GM12878 (cell line): ENCODE measurements at regions not wholly inside any gene's neighbourhood (a gene's known extent, or its start where the extent isn't known, plus 50 kb on each side); places are given as distances from the start of the nearest gene placed in this dataset.

Source experiments
- ATAC-seq: fragments of 200-7000 bp; cut with Tn5 transposase; 3 replicates; pipeline ENCODE4 v1.9.1; 2020; ENCODE audit warnings: mild to moderate bottlenecking, moderate library complexity
- BruUV-seq: library from RNA; stranded (reverse); fragments of 400-500 nt; replicated peaks from 2 replicates; lab custom pipeline; 2021; lab: Mats Ljungman, UMichigan
- CTCF ChIA-PET: fragments of 300-600 bp; sonication (Branson Sonifier 250); formaldehyde crosslinking; extraction: SDS; loops from one replicate; lab custom pipeline; 2021; ENCODE audit warnings: inconsistent platforms; lab: Yijun Ruan, JAX
- POLR2A ChIA-PET: fragments of 350-600 bp; formaldehyde crosslinking; extraction: SDS; loops from one replicate; lab custom pipeline; 2021; ENCODE audit warnings: inconsistent platforms; lab: Charles Lee
- RAD21 ChIA-PET: fragments of 300-600 bp; sonication (Branson Sonifier 250); formaldehyde crosslinking; loops from one replicate; lab custom pipeline; 2023; ENCODE audit warnings: antibody characterized with exemption; ENCODE audit not compliant: unreplicated experiment; lab: Charles Lee
- SMC1A ChIA-PET: fragments of 300-600 bp; sonication (Branson Sonifier 250); formaldehyde crosslinking; loops from one replicate; lab custom pipeline; 2023; ENCODE audit not compliant: unreplicated experiment, uncharacterized antibody; lab: Charles Lee
- DNase-seq: peaks from one replicate; pipeline ENCODE4 v3.0.0-alpha.2; 2011; ENCODE audit warnings: low read depth, low spot score
- FAIRE-seq: peaks from 3 replicates; lab custom pipeline; 2011; peaks lifted over from hg19 to GRCh38; lab: Jason Lieb, UNC
- H2AFZ ChIP-seq: 2 replicates; pipeline ENCODE4 v1.6.0; 2011; ENCODE audit warnings: low read depth, low read length, control low read depth; ENCODE audit not compliant: control insufficient read depth
- H3K27ac ChIP-seq: 2 replicates; pipeline ENCODE4 v1.5.1; 2011; ENCODE audit warnings: control low read depth; ENCODE audit not compliant: control insufficient read depth, insufficient read depth
- H3K27me3 ChIP-seq, 2 experiments: replicated peaks in 1 of 2; 2 replicates each; pipeline versions ENCODE4 v1.6.0 to v1.6.1; 2011; ENCODE audit warnings: low read length in 1 of 2; ENCODE audit not compliant: control insufficient read depth in 2 of 2, insufficient read depth in 2 of 2
- H3K36me3 ChIP-seq, 2 experiments: 2 replicates each; pipeline ENCODE4 v1.5.1; 2011; ENCODE audit warnings: low read length in 1 of 2; ENCODE audit not compliant: control insufficient read depth in 2 of 2, insufficient read depth in 2 of 2
- H3K4me1 ChIP-seq: 2 replicates; pipeline ENCODE4 v1.6.1; 2011; ENCODE audit warnings: mild to moderate bottlenecking, low read length, moderate library complexity, mixed read lengths; ENCODE audit not compliant: control insufficient read depth, insufficient read depth
- H3K4me2 ChIP-seq: 2 replicates; pipeline ENCODE4 v1.6.0; 2011; ENCODE audit warnings: control low read depth; ENCODE audit not compliant: control insufficient read depth, insufficient read depth
- H3K4me3 ChIP-seq: fragments of 200-600 bp; sonication (generic); 2 replicates; pipeline ENCODE4 v1.5.1; 2016
- H3K79me2 ChIP-seq: 2 replicates; pipeline ENCODE4 v1.6.0; 2011; ENCODE audit warnings: low read length; ENCODE audit not compliant: control insufficient read depth, insufficient read depth
- H3K9ac ChIP-seq: 2 replicates; pipeline ENCODE4 v1.8.0; 2011; ENCODE audit warnings: low read length, control low read depth, mixed read lengths; ENCODE audit not compliant: control insufficient read depth, insufficient read depth
- H3K9me3 ChIP-seq: replicated peaks from 3 replicates; pipeline ENCODE4 v1.5.1; 2011; ENCODE audit warnings: mild to moderate bottlenecking, low read length; ENCODE audit not compliant: control insufficient read depth, insufficient read depth
- H4K20me1 ChIP-seq: 2 replicates; pipeline ENCODE4 v1.6.0; 2011; ENCODE audit not compliant: control insufficient read depth, insufficient read depth
- ASH2L ChIP-seq: fragments of 300-600, 200-600 bp; sonication (generic); IDR thresholded peaks from 2 replicates; pipeline ENCODE4 v1.6.1; 2017; ENCODE audit warnings: low read depth, mild to moderate bottlenecking, borderline replicate concordance
- BHLHE40 ChIP-seq, 2 experiments: fragments of 450-650 bp in 1 of 2; IDR thresholded peaks; 2 replicates each; pipeline ENCODE4 v1.6.1; 2011 to 2017; ENCODE audit warnings: low read depth in 2 of 2, borderline replicate concordance in 1 of 2, improper control_type of control experiment in 1 of 2, low read length in 1 of 2, mild to moderate bottlenecking in 1 of 2
- BMI1 ChIP-seq: fragments of 450-650 bp; IDR thresholded peaks from 2 replicates; pipeline ENCODE4 v1.6.1; 2016; ENCODE audit warnings: mild to moderate bottlenecking, moderate library complexity, borderline replicate concordance
- CHD1 ChIP-seq: IDR thresholded peaks from 2 replicates; pipeline ENCODE4 v1.6.1; 2012; ENCODE audit warnings: low read depth, low read length, improper control_type of control experiment
- EP300 ChIP-seq, 2 experiments: fragments of 150-350 bp in 1 of 2; IDR thresholded peaks; 2 replicates each; pipeline ENCODE4 v1.6.1; 2011 to 2012; ENCODE audit warnings: low read depth in 2 of 2, low read length in 2 of 2, borderline replicate concordance in 1 of 2, improper control_type of control experiment in 1 of 2, inconsistent platforms in 1 of 2; ENCODE audit not compliant: control insufficient read depth in 1 of 2
- IKZF1 ChIP-seq: fragments of 450-650 bp; conservative IDR thresholded peaks from 2 replicates; pipeline ENCODE4 v1.6.1; 2017; ENCODE audit warnings: antibody characterized with exemption, mild to moderate bottlenecking
- IKZF2 ChIP-seq, 2 experiments: fragments of 450-650 bp; IDR thresholded peaks; 2 replicates each; pipeline ENCODE4 v1.6.1; 2017; ENCODE audit warnings: mild to moderate bottlenecking in 2 of 2, moderate library complexity in 2 of 2
- NFIC ChIP-seq: IDR thresholded peaks from 2 replicates; pipeline ENCODE4 v1.6.1; 2012; ENCODE audit warnings: low read depth, mild to moderate bottlenecking, inconsistent platforms, low read length, moderate library complexity
- RAD21 ChIP-seq: IDR thresholded peaks from 2 replicates; pipeline ENCODE4 v1.6.1; 2011; ENCODE audit warnings: mild to moderate bottlenecking, low read depth, low read length, moderate library complexity; ENCODE audit not compliant: insufficient read depth
- RUNX3 ChIP-seq: IDR thresholded peaks from 2 replicates; pipeline ENCODE4 v1.6.1; 2012; ENCODE audit warnings: low read length, inconsistent platforms
- SKIL ChIP-seq: fragments of 450-650 bp; IDR thresholded peaks from 2 replicates; pipeline ENCODE4 v1.6.1; 2017; ENCODE audit warnings: mild to moderate bottlenecking, low read depth, inconsistent platforms; ENCODE audit not compliant: poor library complexity, severe bottlenecking
- SPI1 ChIP-seq: IDR thresholded peaks from 2 replicates; pipeline ENCODE4 v1.6.1; 2011; ENCODE audit warnings: low read depth, mild to moderate bottlenecking, low read length, moderate library complexity, borderline replicate concordance; ENCODE audit not compliant: insufficient read depth
- ZNF24 ChIP-seq: fragments of 450-650 bp; IDR thresholded peaks from 2 replicates; pipeline ENCODE4 v1.6.1; 2017; ENCODE audit warnings: antibody characterized with exemption, mild to moderate bottlenecking
- WGBS: methylation state at CpG from one replicate; pipeline ENCODE4 v1.1.6; 2016; ENCODE audit warnings: low lambda C conversion rate; ENCODE audit not compliant: insufficient replicate concordance, insufficient coverage; ENCODE audit errors: missing lambda C conversion rate; 5-methylcytosine and 5-hydroxymethylcytosine counted together
- in situ Hi-C: fragments of 300-500 bp; cut with MboI; formaldehyde crosslinking; loops from 9 replicates; pipeline ENCODE4 v1.14.3; 2018; ENCODE audit warnings: mixed read lengths
- intact Hi-C: fragments of 100-400 bp; cut with micrococcal nuclease; formaldehyde crosslinking; loops from one replicate; pipeline ENCODE4 v1.14.2; 2022; ENCODE audit not compliant: unreplicated experiment
- TF ChIP-seq, protein P1 (sequence below): fragments of 450-650 bp; IDR thresholded peaks from 2 replicates; pipeline ENCODE4 v1.6.1; 2017; ENCODE audit warnings: antibody characterized with exemption, mild to moderate bottlenecking, moderate library complexity

DNA sequence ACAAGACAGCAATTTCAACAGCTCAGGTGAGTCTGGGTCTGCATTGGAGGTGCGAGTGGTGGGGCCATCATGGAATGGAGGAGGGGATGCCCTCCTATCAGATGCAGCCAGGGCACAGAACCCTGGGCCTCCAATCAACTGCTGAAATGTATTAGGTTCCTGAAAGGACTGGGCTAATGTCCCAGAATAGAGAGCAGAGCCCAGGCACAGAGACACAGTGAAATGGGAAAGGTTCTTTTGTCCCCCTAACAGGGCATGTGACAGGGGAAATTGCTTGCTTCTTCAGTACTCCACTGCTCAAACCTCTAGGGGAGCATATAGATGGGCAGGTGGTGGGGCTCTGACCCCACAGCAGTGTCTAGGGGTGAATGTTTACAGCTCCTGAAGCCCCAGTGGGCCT, 87.3 kb upstream of the CLPB start (continued):
- TF ChIP-seq RAD21 (no peak), ZNF24 (no peak)
- TF ChIP-seq, protein P1, sequence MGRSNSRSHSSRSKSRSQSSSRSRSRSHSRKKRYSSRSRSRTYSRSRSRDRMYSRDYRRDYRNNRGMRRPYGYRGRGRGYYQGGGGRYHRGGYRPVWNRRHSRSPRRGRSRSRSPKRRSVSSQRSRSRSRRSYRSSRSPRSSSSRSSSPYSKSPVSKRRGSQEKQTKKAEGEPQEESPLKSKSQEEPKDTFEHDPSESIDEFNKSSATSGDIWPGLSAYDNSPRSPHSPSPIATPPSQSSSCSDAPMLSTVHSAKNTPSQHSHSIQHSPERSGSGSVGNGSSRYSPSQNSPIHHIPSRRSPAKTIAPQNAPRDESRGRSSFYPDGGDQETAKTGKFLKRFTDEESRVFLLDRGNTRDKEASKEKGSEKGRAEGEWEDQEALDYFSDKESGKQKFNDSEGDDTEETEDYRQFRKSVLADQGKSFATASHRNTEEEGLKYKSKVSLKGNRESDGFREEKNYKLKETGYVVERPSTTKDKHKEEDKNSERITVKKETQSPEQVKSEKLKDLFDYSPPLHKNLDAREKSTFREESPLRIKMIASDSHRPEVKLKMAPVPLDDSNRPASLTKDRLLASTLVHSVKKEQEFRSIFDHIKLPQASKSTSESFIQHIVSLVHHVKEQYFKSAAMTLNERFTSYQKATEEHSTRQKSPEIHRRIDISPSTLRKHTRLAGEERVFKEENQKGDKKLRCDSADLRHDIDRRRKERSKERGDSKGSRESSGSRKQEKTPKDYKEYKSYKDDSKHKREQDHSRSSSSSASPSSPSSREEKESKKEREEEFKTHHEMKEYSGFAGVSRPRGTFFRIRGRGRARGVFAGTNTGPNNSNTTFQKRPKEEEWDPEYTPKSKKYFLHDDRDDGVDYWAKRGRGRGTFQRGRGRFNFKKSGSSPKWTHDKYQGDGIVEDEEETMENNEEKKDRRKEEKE: no peak

GRCh38 chr11:72520815-72521214, 86.5 kb upstream of the CLPB start:
- SMC1A ChIA-PET: interaction anchor here (1.0 to 2.2 kb wide), 2 partner anchors 17 to 50 kb away, joined by 4 to 6 read pairs; no protein-coding TSS in a partner anchor
- in situ Hi-C loops: no loop called here
- intact Hi-C loops: no loop called here
- TF ChIP-seq ZNF24 (no peak), CHD1 (no peak), BHLHE40 (IDR thresholded peaks at IDR 0.05; ENCODE audit: borderline replicate concordance in 1 of 2, low read depth in 2 of 2, low read length in 1 of 2) (peak in 1 of 2 experiments; percentile 4; a peak in 1 of 4 replicates), SPI1 (peak; percentile 53; the same call in 1 of the 2 replicates), EP300 (IDR thresholded peaks at IDR 0.05; ENCODE audit: borderline replicate concordance in 1 of 2, control insufficient read depth in 1 of 2, low read depth in 2 of 2, low read length in 2 of 2) (no peak), ASH2L (no peak), IKZF2 (IDR thresholded peaks at IDR 0.05) (0 out of 4 replicates have a peak, but pooled peaks of 1 of the 2 experiments have one; percentile 11), IKZF1 (peak; percentile 43), RUNX3 (no peak), NFIC (no peak), BMI1 (no peak), SKIL (no peak)
- ATAC-seq: 0 out of 3 replicates have a peak, but pooled peaks have one; percentile 18
- no TSS peak for BruUV-seq
- CTCF ChIA-PET: interaction anchor here (0.6 to 2.4 kb wide), 6 partner anchors 17 to 148 kb away, joined by 4 to 7 read pairs (median 4); no protein-coding TSS in a partner anchor
- Histone ChIP-seq H3K36me3 (no peaks in the 10 kb centered on the region), H3K27me3 (no peaks in the 10 kb centered on the region), H3K9ac (no peak overlapping the region), H3K79me2 (no peaks in the 10 kb centered on the region), H3K4me2 (no peak overlapping the region), H3K4me1 (no peaks in the 10 kb centered on the region), H3K4me3 (no peak overlapping the region), H3K9me3 (no peaks in the 10 kb centered on the region), H4K20me1 (no peaks in the 10 kb centered on the region), H3K27ac (no peak overlapping the region), H2AFZ (no peak overlapping the region)
- POLR2A ChIA-PET: no interaction called here
- FAIRE-seq: no peak
- 42% methylated on average over 5 of the region's 5 CpGs for WGBS
- RAD21 ChIA-PET: no interaction called here
- no peak for DNase-seq
